ENCODE measurements at regions not wholly inside any gene's neighbourhood (a gene's known extent, or its start where the extent isn't known, plus 50 kb on each side); places are given as distances from the start of the nearest gene placed in this dataset.

GRCh38 chr1:62951428-62951827, 167.5 kb downstream of the ATG4C start (continued):
- TF ChIP-seq BCLAF1 (IDR thresholded peaks at IDR 0.05) (no peak), ATF2 (IDR thresholded peaks at IDR 0.05; ENCODE audit: low read length) (no peak), HCFC1 (IDR thresholded peaks at IDR 0.05; ENCODE audit: low read length) (no peak)

- no peak for DNase-seq (ENCODE audit: low read depth, low spot score)
- WGBS (ENCODE audit: insufficient coverage, insufficient replicate concordance, low lambda C conversion rate, missing lambda C conversion rate), result 39% methylated on average over 1 of the region's 1 CpG
- no peaks in the 10 kb centered on the region for H3K9me3 ChIP-seq (replicated peaks; ENCODE audit: control insufficient read depth, insufficient read depth, low read length)
- H3K27me3 ChIP-seq (replicated peaks in 1 of 2; ENCODE audit: control insufficient read depth in 2 of 2, insufficient read depth in 2 of 2, low read length in 1 of 2), result no peaks in the 10 kb centered on the region
- POLR2A ChIA-PET, result no interaction called here
- no peak overlapping the region for H3K4me2 ChIP-seq (ENCODE audit: control insufficient read depth, insufficient read depth)
- RAD21 ChIA-PET (ENCODE audit: unreplicated experiment), result no interaction called here
- H3K36me3 ChIP-seq (ENCODE audit: control insufficient read depth in 2 of 2, insufficient read depth in 2 of 2, low read length in 1 of 2), result no peaks in the 10 kb centered on the region
- H3K79me2 ChIP-seq (ENCODE audit: control insufficient read depth, insufficient read depth, low read length), result no peaks in the 10 kb centered on the region
- no peaks in the 10 kb centered on the region for H4K20me1 ChIP-seq (ENCODE audit: control insufficient read depth, insufficient read depth)
- no peak for FAIRE-seq
- H3K4me3 ChIP-seq, result no peak overlapping the region
- no TSS peak for BruUV-seq (replicated peaks)
- in situ Hi-C loops (cut with MboI) (no loop called here), intact Hi-C loops (cut with micrococcal nuclease; ENCODE audit: unreplicated experiment) (loop anchor here (10.0 kb wide), 1 partner anchor 362 kb away; no protein-coding TSS in a partner anchor)
- H2AFZ ChIP-seq (ENCODE audit: control insufficient read depth, low read depth, low read length), result no peak overlapping the region
- H3K9ac ChIP-seq (ENCODE audit: control insufficient read depth, insufficient read depth, low read length), result no peak overlapping the region
- CTCF ChIA-PET, result interaction anchor here (1.5 kb wide), 1 partner anchor 12 kb away, joined by 3 read pairs; no protein-coding TSS in a partner anchor
- no peak overlapping the region for H3K27ac ChIP-seq (ENCODE audit: control insufficient read depth, insufficient read depth)
- H3K4me1 ChIP-seq (ENCODE audit: control insufficient read depth, insufficient read depth, low read length), result no peaks in the 10 kb centered on the region
- SMC1A ChIA-PET (ENCODE audit: uncharacterized antibody, unreplicated experiment), result no interaction called here
- ATAC-seq, result no peak
- TF ChIP-seq ZNF24 (IDR thresholded peaks at IDR 0.05), result no peak
- TF ChIP-seq SP1 (IDR thresholded peaks at IDR 0.05; ENCODE audit: low read depth, low read length), result no peak
- TF ChIP-seq BCL3 (IDR thresholded peaks at IDR 0.05; ENCODE audit: borderline replicate concordance, insufficient read depth, low read depth, low read length, poor library complexity, severe bottlenecking), result no peak
- TF ChIP-seq EZH2 (IDR thresholded peaks at IDR 0.05; ENCODE audit: borderline replicate concordance, control insufficient read depth, low read depth, low read length), result no peak
- no peak for TF ChIP-seq YBX1 (IDR thresholded peaks at IDR 0.05)
- TF ChIP-seq ZBTB4 (CRISPR knock-in tag; IDR thresholded peaks at IDR 0.05), result no peak
- TF ChIP-seq IRF4 (IDR thresholded peaks at IDR 0.05; ENCODE audit: low read depth, low read length), result no peak
Observed at GRCh38 chr1:62952596-62952995, 168.7 kb downstream of the ATG4C start.
